Smooth muscle cell (in vitro differentiated cells): ENCODE measurements at regions not wholly inside any gene's neighbourhood (a gene's known extent, or its start where the extent isn't known, plus 50 kb on each side); places are given as distances from the start of the nearest gene placed in this dataset.
A peak's percentile ranks its signal among the peaks of the same experiment; 100 is the strongest.

Experiments
- DNase-seq: peaks from one replicate; lab custom pipeline; 2025; ENCODE audit not compliant: unreplicated experiment; lab: John Stamatoyannopoulos, UW
- H2AFZ ChIP-seq: fragments of 200-600 bp; sonication (generic); 2 replicates; pipeline ENCODE4 v1.6.0; 2016; ENCODE audit warnings: antibody characterized with exemption, low read depth, mild to moderate bottlenecking
- H3F3A ChIP-seq: fragments of 200-600 bp; sonication (generic); 2 replicates; pipeline ENCODE4 v1.6.0; 2017; ENCODE audit warnings: antibody characterized with exemption, low read depth
- H3K27ac ChIP-seq: fragments of 200-600 bp; sonication (generic); 2 replicates; pipeline ENCODE4 v1.5.1; 2016; ENCODE audit warnings: low read depth, mild to moderate bottlenecking
- H3K27me3 ChIP-seq: fragments of 200-600 bp; sonication (generic); 2 replicates; pipeline ENCODE4 v1.6.1; 2016; ENCODE audit warnings: low read depth, mild to moderate bottlenecking
- H3K36me3 ChIP-seq: fragments of 200-600 bp; sonication (generic); 2 replicates; pipeline ENCODE4 v1.5.1; 2016; ENCODE audit warnings: low read depth
- H3K4me1 ChIP-seq: fragments of 200-600 bp; sonication (generic); 2 replicates; pipeline ENCODE4 v1.5.1; 2016; ENCODE audit warnings: low read depth
- H3K4me2 ChIP-seq: fragments of 200-600 bp; sonication (generic); 2 replicates; pipeline ENCODE4 v1.6.0; 2016; ENCODE audit warnings: mild to moderate bottlenecking
- H3K4me3 ChIP-seq: fragments of 200-600 bp; sonication (generic); 2 replicates; pipeline ENCODE4 v1.5.1; 2016; ENCODE audit warnings: mild to moderate bottlenecking
- H3K79me2 ChIP-seq: fragments of 200-600 bp; sonication (generic); 2 replicates; pipeline ENCODE4 v1.6.0; 2016; ENCODE audit warnings: low read depth, mild to moderate bottlenecking
- H3K9ac ChIP-seq: fragments of 200-600 bp; sonication (generic); 2 replicates; pipeline ENCODE4 v1.6.0; 2016; ENCODE audit warnings: low read depth
- H3K9me3 ChIP-seq: fragments of 200-600 bp; sonication (generic); replicated peaks from 2 replicates; pipeline ENCODE4 v1.5.1; 2016; ENCODE audit warnings: low read depth
- H4K20me1 ChIP-seq: fragments of 200-600 bp; sonication (generic); 2 replicates; pipeline ENCODE4 v1.6.0; 2016; ENCODE audit warnings: low read depth
- CTCF ChIP-seq: fragments of 200-600 bp; sonication (generic); IDR thresholded peaks from 2 replicates; pipeline ENCODE4 v1.5.1; 2017; ENCODE audit warnings: borderline replicate concordance, mild to moderate bottlenecking, antibody characterized with exemption; ENCODE audit not compliant: insufficient read depth, poor library complexity, severe bottlenecking
- WGBS: methylation state at CpG from one replicate; pipeline ENCODE4 v1.1.7; 2016; ENCODE audit warnings: low lambda C conversion rate; 5-methylcytosine and 5-hydroxymethylcytosine counted together

- no peaks in the 10 kb centered on the region for H3F3A ChIP-seq
- H2AFZ ChIP-seq = no peak overlapping the region
- H3K4me1 ChIP-seq = peaks cover 3% of the 10 kb centered on the region
- no peak overlapping the region for H3K4me2 ChIP-seq
- WGBS = 92% methylated on average over 2 of the region's 2 CpGs
- no peaks in the 10 kb centered on the region for H3K9me3 ChIP-seq
- H3K36me3 ChIP-seq = no peaks in the 10 kb centered on the region
- no peak for DNase-seq
- H3K27ac ChIP-seq = no peak overlapping the region
- no peak overlapping the region for H3K9ac ChIP-seq
- no peaks in the 10 kb centered on the region for H3K27me3 ChIP-seq
- no peaks in the 10 kb centered on the region for H4K20me1 ChIP-seq
- no peaks in the 10 kb centered on the region for H3K79me2 ChIP-seq
- no peak overlapping the region for H3K4me3 ChIP-seq
- no peak for TF ChIP-seq CTCF
Measured at GRCh38 chr4:35253331-35253730, 991.0 kb downstream of the ARAP2 start.

- TF ChIP-seq CTCF = no peak
- no peak for DNase-seq
- Histone ChIP-seq H3K27me3 (no peaks in the 10 kb centered on the region), H3K9ac (no peak overlapping the region), H3K27ac (no peak overlapping the region), H3K79me2 (no peaks in the 10 kb centered on the region), H3K36me3 (no peaks in the 10 kb centered on the region), H3K4me3 (no peak overlapping the region), H4K20me1 (no peaks in the 10 kb centered on the region), H2AFZ (no peak overlapping the region), H3F3A (no peaks in the 10 kb centered on the region), H3K4me2 (no peak overlapping the region), H3K4me1 (no peaks in the 10 kb centered on the region), H3K9me3 (no peaks in the 10 kb centered on the region)
- 95% methylated on average over 2 of the region's 2 CpGs for WGBS
Measured at GRCh38 chr4:35286434-35286833, 957.9 kb downstream of the ARAP2 start.

DNA sequence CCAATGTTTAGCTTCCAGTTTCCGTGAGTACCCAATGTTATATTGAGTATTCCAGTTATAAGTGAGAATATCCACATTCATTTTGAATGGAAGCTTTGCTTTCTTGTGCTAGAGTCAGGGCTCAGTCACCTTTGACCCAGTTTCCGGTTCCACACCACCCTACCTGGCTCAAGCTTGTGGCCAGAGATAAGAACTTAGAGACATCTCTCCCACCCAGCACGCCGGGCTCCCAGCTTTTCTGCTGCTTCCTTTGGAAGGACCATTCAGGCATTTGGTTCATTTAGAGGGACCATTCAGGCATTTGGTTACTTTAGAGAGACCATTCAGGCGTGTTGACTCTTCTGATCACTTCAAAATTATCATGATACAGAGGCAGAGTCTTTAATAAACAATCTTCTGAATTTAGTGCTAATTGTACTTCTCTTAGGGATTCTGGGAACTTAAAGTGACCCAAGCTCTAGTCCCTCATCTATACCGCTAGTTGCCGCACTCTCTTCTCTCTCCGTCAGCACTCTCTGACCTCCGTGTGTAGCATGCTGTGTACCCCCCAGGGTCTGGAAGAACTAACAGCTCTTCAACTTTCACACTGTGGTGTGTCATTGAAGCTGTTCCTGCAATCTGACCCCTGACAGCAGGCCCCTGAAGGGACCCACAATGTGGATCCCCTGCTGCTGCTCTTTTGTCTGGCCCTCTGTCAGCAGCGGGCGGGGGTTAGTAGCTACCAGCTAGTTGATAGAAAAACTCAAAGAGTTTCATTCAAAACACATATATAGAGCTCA, 943.1 kb downstream of the ARAP2 start:
- peak overlapping the region; percentile 52 for H2AFZ ChIP-seq
- no peak overlapping the region for H3K4me3 ChIP-seq
- H3K9me3 ChIP-seq = no peaks in the 10 kb centered on the region
- no peak for DNase-seq
- 55% methylated on average over 11 of the region's 11 CpGs for WGBS
- no peak for TF ChIP-seq CTCF
- no peaks in the 10 kb centered on the region for H3K36me3 ChIP-seq
- no peaks in the 10 kb centered on the region for H3K79me2 ChIP-seq
- no peak overlapping the region for H3K9ac ChIP-seq
- no peaks in the 10 kb centered on the region for H3F3A ChIP-seq
- H3K27me3 ChIP-seq = no peaks in the 10 kb centered on the region
- peak overlapping the region; percentile 37 for H3K4me2 ChIP-seq
- H4K20me1 ChIP-seq = no peaks in the 10 kb centered on the region
- H3K27ac ChIP-seq = no peak overlapping the region
- H3K4me1 ChIP-seq = no peaks in the 10 kb centered on the region

GRCh38 chr4:35315419-35315818, 928.9 kb downstream of the ARAP2 start:
- no peak for TF ChIP-seq CTCF
- Histone ChIP-seq H3F3A (no peaks in the 10 kb centered on the region), H3K4me2 (no peak overlapping the region), H3K27ac (no peak overlapping the region), H3K9me3 (no peaks in the 10 kb centered on the region), H3K79me2 (no peaks in the 10 kb centered on the region), H3K4me1 (no peaks in the 10 kb centered on the region), H3K36me3 (no peaks in the 10 kb centered on the region), H3K27me3 (no peaks in the 10 kb centered on the region), H3K9ac (no peak overlapping the region), H2AFZ (no peak overlapping the region), H3K4me3 (no peak overlapping the region), H4K20me1 (no peaks in the 10 kb centered on the region)
- no peak for DNase-seq
